NCI-H2029 (cell line): ENCODE measurements at regions not wholly inside any gene's neighbourhood (a gene's known extent, or its start where the extent isn't known, plus 50 kb on each side); places are given as distances from the start of the nearest gene placed in this dataset.

Source experiments
- DNase-seq: peaks from one replicate; lab custom pipeline; 2025; lab: John Stamatoyannopoulos, UW

DNA sequence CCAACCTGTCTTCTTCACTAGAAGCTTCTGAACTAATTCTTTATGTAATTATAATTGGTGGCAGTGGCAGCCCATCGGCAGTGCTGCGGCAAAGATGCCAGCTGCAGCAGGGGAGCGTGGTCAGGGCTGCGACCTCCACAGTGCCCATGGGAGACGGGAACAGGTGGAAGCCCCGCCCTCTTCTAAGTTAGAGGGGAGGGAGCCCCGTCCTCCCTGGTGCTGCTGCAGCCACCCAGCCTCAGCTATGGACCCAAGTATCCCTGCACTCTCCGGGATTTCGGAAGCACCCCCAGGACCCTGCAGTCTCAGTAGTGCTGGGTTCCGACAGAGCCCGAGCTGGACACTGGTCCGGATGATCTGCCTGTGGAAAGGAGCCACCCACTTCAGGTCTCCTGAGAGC, 117.0 kb upstream of the MBL2 start:
- DNase-seq = no peak

DNA sequence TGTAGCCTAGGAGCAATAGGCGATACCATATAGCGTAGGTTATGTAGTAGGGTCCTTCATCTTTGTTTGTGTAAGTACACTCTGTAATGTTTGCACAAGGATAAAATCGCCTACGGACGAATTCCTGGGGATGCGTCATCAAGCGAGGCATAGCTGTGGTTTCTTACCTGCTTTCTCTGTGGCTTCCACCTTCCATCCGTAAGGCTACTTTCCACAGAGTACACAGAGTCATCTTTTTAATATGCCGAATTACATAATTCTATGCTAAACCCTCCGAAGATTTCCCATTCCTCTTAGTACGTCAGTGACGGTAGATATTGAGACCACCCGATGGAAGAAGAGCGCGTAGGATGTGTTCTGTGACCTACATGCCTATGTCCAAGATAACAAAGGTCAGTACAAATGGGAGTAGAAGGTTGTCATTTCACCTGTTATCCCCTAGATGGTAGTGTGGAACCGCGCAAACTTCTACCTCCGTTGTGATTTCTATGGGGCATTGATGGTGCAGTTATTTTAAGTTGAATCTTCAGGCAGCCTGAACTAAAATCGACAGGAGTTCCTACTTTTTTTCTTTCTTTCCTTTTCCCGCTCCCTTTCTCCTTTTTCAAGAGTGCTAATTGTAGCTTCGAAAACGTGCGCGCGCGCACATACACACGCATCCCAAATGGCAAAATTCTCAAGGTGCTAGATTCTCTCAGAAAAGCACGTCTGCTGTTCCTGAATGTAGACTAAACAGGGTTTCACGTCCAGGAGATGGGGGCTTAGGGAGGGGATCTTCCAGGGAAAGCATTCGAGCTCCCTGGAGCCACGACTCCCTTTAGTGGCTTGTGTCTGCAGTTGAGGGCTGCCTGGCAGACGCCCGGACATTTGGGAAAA, 111.7 kb upstream of the MBL2 start:
- no peak for DNase-seq

DNA sequence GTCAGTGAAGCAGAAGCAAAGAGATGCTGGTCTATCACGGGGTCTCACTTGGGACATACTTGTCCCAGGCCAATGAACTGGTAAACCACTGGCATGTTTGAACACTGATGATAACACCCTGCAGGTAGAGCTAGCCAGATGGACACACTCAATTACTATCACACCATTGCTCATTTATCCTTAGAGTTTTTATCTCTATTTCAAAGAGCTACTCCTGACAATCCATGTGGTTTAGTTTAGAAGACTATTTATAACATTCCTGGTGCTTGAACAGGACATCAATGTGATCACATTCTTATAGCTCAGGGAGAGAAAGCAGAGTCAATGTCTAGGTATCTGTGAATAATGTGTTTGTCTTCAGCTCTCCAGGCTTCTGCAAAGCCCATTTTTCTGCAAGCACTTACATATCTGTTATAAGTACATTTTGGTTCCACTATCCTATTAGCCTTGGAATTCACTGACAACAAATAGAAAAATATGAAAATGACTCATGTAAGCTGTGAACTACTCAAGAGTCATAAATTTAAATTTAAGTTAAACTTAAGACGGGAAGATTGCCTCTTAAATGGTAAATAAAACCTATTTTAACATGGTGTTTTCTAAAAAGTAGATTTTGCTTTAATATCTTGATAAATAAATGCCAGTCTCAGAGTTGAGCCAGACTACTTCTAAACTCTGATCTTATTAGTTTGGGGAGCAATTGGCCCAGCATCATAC, 106.7 kb upstream of the MBL2 start:
- DNase-seq = no peak

DNA sequence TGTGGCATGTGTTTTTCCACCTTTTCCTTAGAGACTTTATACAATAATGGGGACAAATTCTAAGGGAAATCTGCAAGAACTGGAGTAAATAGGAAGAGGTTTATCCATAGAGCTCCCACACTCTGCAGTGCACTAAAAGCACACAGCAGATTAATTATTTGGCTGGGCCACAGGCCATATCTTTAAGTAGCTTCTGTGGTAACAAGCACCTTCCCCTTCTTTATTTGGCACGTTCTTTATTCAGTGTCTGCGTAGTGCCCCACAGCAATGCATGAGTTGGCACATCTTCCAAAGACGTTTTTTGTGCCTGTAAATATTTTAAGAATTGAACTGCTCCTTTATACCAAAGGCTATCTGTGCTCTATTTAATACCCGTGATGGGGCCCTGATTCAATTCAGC, 104.9 kb upstream of the MBL2 start:
- DNase-seq = no peak

DNA sequence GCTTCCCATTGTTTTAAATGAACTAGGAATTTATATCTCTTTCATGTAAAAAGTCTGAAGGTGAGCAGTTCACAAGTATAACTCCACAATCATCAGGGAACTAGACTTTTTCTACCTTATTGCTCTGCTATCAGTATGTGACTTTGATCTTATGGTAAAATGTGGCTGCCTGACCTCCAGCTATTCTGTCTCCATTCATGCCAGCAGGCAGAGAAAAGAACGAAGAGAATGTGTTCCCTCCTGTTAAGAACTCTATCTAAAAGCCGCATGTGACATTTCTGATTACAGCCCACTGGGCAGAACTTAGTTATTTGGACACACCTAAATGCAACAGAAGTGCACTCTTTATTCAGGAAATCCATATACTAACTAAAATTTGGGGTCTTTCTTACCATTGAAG, 102.8 kb upstream of the MBL2 start:
- DNase-seq = no peak

DNA sequence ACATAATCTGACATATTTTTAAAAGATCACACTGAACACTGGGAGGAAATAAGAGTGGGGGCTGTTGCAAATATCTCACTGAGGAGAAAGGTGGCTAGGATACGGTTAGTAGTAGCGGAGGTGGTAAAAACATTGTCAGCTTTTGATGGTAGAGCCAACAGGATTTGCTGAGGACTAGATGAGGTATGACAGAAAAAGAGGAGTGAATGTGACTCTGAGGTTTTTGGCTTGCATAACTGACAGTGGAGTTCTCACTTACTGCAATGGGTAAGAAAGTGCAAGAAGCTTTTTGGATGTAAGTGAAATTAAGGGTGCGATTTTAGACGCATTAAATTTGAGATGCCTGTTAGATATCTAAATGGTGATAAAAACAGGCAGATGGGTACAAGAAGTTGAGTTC, 102.0 kb upstream of the MBL2 start:
- no peak for DNase-seq

DNA sequence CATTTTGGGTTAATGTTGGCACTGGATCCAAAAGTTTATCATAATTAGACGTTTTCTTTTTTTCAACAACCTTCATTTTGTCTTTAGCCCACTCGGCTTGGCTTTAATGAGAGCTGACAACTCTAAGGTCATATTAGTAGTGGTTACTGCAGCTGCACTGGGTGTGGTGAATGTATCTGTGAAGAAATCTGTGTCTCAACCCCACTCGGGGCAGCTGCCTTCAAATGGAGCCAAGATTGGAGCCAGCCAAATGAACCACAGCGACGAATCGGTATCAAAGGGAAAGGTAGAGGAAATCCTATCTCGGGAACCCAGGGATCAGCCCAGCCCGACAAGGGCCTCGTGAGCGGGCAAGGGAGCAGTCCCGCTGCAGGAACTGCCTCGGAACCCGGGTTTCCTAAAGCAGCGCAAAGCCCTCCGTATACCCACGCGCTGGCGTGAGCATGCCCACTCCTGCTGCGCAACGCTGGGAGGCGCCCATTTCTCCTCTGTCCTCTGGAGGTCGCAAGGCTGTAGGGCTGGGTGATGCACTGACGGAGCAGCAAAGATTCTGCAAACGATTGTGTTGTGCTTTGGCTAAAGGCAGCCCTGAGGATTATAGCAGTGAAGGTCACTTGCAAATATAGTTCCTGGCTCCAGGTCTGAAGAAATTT, 98.7 kb upstream of the MBL2 start:
- DNase-seq = no peak

DNA sequence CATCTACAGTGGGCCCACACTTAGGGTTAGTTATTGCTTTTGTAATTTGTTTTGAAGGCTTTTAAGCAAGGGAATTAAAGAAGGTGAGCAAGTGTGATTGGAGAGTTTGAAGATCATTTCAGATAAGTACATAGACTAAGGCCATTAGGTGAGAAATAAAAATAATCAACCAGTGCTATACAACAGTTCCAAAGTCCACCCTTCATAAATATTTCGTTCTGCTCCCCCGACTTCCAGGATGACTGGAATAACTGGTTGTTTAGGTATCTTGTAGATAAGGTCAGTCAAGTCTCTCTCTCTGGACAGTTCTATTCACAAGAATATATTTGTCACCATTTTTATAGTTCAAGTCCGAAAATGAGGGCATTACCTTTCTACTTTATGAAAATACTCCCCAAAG, 98.0 kb upstream of the MBL2 start:
- no peak for DNase-seq

DNA sequence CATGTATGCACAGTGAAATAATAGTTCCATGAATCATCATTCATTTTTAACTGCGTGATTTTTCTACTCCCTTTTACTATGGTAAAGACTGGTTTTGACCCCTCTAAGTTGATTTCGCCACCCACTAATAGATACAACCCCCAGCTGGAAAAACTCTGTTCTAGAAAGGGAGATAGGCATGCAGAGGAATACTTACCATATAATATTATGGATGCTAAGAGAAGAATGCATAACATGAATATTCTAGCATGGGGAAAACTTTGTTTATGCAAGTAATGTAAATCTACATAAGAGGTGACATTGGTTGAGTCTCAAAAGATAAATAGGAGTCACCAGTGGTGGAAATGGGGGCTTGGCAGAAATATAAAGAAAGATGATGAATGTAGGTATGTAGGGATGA, 97.3 kb upstream of the MBL2 start:
- no peak for DNase-seq

DNA sequence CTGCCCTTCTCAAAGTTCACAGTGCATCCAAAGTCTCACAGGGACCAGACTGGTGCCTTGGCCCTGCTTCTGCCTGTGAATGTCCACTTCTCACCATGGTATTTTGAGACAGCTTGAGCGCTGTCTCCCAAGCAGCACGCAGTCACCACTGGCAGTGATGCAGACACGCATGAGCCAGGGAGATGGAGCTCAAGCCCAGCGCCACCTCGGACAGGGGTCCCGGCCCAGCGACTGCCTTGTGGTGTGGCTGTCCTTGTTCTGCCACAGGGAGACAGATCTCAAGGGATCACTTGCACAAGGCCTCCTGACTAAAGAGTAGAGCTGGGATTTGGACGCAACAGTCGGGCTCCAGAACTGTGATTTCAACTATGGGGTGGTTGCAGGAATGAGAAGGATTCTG, 92.6 kb upstream of the MBL2 start:
- DNase-seq = no peak

DNA sequence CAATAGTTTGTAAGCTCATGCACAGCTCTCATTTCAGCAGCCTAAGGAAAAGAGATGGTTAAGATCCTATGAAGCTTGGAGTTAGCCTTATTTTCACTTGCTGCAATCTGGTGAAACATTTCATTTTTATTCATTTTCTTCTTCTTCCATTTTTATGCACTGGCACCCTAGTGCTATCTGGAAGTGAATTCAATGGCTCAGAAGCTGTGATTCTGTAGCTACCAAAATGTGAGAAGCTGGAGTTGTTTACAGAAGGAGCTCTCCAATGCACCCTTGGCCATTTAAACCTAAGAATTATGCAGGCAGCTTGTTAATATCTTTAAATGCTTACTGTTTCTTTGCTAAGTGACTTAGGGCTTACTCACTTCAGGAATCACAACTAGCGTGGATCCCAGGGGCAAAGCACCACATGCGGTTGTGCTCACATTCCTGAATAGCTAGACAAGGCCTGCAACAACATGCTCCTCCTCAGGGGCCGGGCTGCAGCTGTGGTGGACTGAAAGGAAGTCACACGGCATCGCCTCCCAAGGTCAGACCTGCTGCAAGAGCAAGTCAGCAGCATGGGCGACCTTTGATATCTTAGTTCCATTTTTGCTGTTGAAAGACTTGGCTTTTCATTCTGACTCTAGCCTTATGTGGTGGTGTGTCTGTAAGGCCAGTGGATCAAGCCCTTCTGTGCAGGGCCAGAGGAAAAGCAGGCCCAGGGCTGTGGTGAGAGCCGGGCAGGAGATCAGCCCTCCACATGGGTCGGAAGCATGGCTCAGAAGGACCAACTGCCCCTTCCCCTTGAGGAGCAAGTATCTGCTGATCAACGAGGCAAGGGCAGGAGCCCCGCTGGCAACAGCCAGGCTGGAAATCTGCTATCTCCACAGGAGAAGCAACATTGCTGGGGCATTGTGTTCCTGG, 91.9 kb upstream of the MBL2 start:
- no peak for DNase-seq

DNA sequence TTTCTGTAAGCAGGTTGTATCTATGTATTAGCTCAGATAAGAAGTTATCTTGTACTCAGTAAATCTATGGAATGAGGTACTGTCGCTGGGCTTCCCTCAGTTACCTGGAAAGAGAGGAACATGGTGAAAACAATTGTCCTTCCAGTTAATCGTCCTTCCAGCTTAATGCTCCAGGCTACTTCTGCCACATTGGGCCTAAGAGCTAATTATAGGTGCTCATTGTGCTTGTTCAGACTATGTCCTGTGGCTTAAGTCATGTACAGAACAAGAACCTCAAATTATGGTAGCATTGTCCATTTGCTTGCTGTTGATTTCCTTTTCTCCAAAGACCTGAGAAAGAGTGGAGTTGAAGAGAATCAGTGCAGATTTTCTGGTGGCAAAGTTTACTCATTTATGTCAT, 86.1 kb upstream of the MBL2 start:
- no peak for DNase-seq

DNA sequence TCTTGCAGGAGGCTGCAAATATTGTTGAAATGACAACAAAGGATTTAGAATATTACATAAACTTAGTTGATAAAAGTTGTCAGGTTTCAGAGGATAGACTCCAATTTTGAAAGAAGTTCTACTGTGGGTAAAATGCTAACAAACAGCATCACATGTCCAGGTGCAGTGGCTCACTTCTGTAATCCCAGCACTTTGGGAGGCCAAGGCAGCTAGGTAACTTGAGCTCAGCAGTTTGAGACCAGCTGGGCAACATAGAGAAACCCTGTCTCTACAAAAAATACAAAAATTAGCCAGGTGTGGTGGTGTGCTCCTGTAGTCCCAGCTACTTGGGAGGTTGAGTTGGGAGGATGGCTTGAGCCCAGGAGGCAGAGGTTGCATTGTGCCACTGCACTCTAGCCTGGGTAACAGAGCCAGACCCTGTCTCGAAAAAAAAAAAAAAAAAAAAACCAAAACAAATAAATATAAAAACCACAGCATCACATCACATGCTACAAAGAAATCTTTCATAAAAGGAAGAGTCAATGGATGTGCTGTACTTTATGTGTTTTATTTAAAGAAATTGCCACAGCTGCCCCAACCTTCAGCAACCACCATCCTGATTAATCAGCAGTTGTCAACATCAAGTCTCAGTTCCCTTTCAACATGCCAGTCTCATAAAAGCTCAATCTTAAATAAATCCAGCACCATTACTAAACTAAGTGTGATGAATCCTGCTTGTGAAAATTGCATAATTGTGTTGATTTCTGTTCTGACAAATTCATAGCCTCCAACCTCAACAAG, 83.2 kb upstream of the MBL2 start:
- no peak for DNase-seq

DNA sequence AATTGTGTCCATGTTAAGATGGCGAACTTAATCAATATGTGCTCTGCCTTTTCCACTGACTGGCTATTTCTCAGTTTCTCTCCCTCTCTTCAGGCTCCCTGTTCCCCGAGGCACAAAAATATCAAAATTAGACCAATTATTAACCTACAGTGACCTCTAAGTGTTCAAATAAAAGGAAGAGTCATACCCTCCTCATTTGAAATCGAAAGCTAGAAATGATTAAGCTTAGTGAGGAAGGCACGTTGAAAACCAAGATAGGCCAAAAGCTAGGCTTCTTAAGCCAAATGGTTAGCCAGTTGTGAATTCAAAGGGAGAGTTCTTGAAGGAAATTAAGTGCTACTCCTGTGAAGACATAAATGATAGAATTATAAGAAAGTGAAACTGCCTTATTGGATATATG, 81.1 kb upstream of the MBL2 start:
- no peak for DNase-seq

DNA sequence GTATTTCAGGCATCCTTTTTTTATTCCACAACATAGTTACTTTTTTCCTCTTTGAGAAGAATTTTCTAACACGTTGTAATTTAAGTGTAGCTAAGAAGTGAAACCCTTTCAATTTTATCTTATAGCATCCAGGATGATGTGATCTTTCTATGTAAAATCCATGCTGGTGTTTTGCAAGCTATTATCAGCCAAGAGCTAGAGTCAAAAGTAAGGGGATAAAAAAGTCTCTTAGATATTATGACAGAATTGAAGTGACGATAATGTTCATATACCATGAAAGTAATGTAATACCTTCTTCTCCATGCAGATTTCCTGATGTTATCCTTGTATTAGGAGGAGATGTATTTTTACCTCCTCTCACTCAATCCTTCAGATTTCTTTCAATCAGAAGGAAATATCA, 64.2 kb upstream of the MBL2 start:
- DNase-seq = no peak
